Right lobe of liver (tissue), 4 donors: ENCODE measurements at regions not wholly inside any gene's neighbourhood (a gene's known extent, or its start where the extent isn't known, plus 50 kb on each side); places are given as distances from the start of the nearest gene placed in this dataset.
"Not testable (repeated sequence)": the region's sequence is repeated elsewhere in the genome, so short reads cannot be mapped to it uniquely, and the experiment has no call there.

Experiments
- CTCF ChIP-seq, 4 donors: fragments of 200-600 bp in 3 of 4; fragments of 450-650 bp in 1 of 4; IDR thresholded peaks; one replicate each; pipeline versions ENCODE4 v1.5.1 to v1.8.0; 2016 to 2022; ENCODE audit warnings: antibody characterized with exemption in 4 of 4, mild to moderate bottlenecking in 2 of 4
- POLR2A ChIP-seq: fragments of 450-650 bp; IDR thresholded peaks from one replicate; pipeline ENCODE4 v1.6.1; 2017; ENCODE audit warnings: antibody characterized with exemption, mild to moderate bottlenecking
- donor health status: DM: no; HTN: no; CAD: no.
- donor health status: DM: no; HTN: no; CAD: no.
- donor health status: DM: no; HTN: yes; CAD: no.

- TF ChIP-seq CTCF (IDR thresholded peaks at IDR 0.05); POLR2A: not testable (repeated sequence)
These were observed 263.2 kb upstream of the GJE1 start for GRCh38 chr6:141869509-141869908.
